ENCODE measurements at regions not wholly inside any gene's neighbourhood (a gene's known extent, or its start where the extent isn't known, plus 50 kb on each side); places are given as distances from the start of the nearest gene placed in this dataset.

DNA sequence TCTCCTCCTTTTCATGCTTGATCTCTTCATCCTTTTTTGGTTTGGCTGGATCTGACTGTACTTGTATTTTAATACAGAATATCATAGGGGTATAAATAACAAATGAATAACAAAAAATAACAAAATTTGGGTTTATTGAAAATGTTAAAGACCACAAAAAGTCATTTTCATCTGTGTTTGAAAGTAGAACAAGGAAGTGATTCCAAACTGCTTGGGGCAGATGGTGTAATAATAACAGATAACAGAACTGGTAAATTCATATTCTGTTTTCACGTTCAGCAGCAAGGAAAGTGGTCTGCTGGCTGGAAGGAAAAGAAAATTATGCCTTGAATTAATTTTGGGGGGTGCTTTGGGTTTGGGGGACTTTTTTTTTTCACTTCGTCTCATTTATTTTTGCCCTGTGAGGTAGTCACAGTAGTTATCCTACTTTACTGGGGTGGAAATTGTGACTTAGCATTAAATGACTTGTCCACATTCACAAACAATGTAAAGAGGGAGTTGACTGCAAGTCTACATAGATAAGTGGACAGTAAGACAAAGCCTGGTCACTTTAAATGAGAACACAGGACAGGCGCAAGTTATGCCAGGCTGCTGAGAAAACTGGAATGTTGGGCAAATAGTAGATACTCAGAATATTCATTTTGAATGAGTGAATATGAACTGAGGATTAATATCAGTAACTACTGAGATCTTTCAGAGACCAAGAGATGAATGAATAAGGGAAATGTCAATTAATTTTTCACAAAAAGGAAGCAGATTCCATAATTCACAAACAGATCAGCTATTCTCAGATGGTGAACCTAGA, 193.9 kb upstream of the CITED2 start:
- DNase-seq (ENCODE audit: low read depth in 1 of 2, low spot score in 1 of 2): no peak
- in situ Hi-C loops (cut with HindIII; ENCODE audit: low pct_unique_long_range_greater_than_20kb, low sequenced_read_pairs): no loop called here
- TF ChIP-seq JUND (IDR thresholded peaks at IDR 0.05; ENCODE audit: low read depth): no peak

DNA sequence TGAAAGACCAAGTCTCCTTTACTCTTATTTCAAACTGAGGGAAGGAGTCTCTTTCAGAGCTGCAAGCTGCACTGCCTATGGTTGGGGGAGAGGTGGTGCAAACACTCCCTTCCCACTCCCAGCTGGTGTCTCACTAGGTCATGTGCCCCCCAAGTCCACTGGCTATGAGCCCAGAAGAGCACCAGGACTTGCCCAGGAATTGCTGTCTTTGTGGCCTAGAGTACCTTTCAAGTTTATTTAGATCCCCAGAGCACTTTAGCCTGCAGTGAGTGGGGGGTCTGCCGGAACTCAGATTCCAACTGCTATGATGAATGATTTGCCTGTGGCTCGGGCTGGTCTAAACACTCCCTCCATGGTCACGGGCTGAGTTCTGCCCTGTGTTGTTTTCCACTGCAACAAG, 192.6 kb upstream of the CITED2 start:
- TF ChIP-seq JUND (IDR thresholded peaks at IDR 0.05; ENCODE audit: low read depth): no peak
- in situ Hi-C loops (cut with HindIII; ENCODE audit: low pct_unique_long_range_greater_than_20kb, low sequenced_read_pairs): no loop called here
- DNase-seq (ENCODE audit: low read depth in 1 of 2, low spot score in 1 of 2): no peak

DNA sequence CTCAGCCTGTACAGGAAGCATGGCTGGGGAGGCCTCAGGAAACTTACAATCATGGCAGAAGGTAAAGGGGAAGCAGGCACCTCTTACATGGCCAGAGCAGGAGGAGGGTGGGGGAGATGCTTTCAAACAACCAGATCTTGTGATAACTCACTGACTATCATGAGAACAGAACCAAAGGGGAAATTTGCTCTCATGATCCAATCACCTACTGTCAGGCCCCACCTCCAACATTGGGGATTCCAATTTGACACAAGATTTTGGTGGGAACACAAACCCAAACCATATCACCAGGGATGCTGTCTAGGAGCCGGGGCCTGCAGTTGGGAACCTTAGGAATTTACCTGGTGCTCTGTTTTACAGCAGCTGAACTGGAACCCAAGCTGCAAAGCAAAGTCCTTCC, 191.1 kb upstream of the CITED2 start:
- TF ChIP-seq JUND (IDR thresholded peaks at IDR 0.05; ENCODE audit: low read depth): no peak
- in situ Hi-C loops (cut with HindIII; ENCODE audit: low pct_unique_long_range_greater_than_20kb, low sequenced_read_pairs): no loop called here
- no peak for DNase-seq (ENCODE audit: low read depth in 1 of 2, low spot score in 1 of 2)

DNA sequence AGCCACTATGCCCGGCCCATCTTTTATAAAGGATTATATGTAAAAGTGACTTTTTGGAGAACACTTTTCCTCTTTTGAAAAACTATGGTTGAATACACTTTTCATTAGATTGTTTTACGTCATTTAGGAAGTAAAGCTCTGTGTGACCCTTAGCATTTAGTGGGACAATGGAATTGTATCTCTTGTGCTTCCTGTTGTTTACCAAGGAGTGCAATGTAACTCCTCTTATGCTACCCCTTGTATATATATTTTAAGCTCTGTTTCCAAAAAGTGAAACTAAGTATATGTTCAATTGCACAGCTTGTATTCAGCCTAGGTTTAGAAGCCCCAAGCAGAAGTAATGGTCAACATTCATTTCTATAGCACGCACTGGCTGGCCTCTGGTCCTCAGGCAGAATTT, 183.1 kb upstream of the CITED2 start:
- DNase-seq (ENCODE audit: low read depth in 1 of 2, low spot score in 1 of 2): no peak
- TF ChIP-seq JUND (IDR thresholded peaks at IDR 0.05; ENCODE audit: low read depth): no peak
- in situ Hi-C loops (cut with HindIII; ENCODE audit: low pct_unique_long_range_greater_than_20kb, low sequenced_read_pairs): no loop called here

DNA sequence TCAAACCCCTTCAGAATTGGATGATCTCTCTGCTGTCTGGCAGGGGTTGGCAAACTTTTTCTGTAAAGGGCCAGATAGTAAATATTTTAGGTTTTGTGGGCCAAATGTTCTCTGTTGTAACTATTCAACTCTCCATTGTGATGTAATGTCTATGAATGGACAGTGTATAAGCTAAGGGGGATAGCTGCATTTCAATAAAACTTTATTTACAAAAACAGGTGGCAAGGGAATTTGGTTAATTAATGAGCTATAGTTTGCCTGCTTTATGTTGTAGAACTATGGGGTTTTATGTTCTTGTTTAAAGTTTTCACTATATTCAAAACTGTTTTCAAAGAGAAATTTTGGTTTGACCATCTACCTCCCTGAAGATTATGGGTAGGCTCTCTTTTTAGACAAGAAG, 182.1 kb upstream of the CITED2 start:
- DNase-seq (ENCODE audit: low read depth in 1 of 2, low spot score in 1 of 2): no peak
- TF ChIP-seq JUND (IDR thresholded peaks at IDR 0.05; ENCODE audit: low read depth): no peak
- in situ Hi-C loops (cut with HindIII; ENCODE audit: low pct_unique_long_range_greater_than_20kb, low sequenced_read_pairs): no loop called here

DNA sequence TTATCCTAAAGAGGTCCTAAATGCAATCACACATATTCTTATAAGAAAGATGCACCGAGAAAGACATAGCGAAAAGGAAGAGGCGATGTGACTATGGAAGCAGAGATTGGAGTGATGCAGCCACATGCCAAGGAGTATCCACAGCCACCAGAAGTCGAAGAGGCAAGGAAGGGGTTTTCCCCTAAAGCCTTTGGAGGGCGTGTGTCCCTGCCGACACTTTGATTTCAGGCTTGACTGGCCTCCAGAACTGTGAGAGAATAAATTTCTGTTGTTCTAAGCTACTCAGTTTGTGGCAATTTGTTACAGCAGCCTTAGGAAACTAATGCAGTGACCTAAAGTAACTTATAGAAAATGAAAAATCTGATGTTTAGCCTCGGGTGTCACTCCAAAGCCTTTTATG, 179.5 kb upstream of the CITED2 start:
- no peak for DNase-seq (ENCODE audit: low read depth in 1 of 2, low spot score in 1 of 2)
- in situ Hi-C loops (cut with HindIII; ENCODE audit: low pct_unique_long_range_greater_than_20kb, low sequenced_read_pairs): no loop called here
- TF ChIP-seq JUND (IDR thresholded peaks at IDR 0.05; ENCODE audit: low read depth): no peak

DNA sequence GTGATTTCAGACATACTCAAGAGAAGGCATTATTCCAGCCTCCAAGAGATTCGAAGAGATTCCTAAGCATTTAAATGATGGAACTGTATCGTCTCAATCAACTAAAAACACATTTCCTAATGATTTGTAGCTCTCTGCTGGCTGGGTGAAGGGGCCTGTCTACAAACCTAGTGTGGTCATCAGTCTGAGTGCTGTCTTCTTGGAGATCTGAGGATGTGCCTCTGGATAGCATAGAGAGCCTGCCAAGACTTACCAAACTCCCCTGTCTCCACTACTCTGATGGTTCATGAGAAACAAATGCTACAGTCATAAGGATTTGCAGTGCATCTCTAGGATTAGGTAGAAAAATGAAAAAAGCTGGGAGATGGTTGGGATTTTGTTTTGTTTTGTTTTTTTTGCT, 176.9 kb upstream of the CITED2 start:
- no peak for TF ChIP-seq JUND (IDR thresholded peaks at IDR 0.05; ENCODE audit: low read depth)
- in situ Hi-C loops (cut with HindIII; ENCODE audit: low pct_unique_long_range_greater_than_20kb, low sequenced_read_pairs): no loop called here
- no peak for DNase-seq (ENCODE audit: low read depth in 1 of 2, low spot score in 1 of 2)

DNA sequence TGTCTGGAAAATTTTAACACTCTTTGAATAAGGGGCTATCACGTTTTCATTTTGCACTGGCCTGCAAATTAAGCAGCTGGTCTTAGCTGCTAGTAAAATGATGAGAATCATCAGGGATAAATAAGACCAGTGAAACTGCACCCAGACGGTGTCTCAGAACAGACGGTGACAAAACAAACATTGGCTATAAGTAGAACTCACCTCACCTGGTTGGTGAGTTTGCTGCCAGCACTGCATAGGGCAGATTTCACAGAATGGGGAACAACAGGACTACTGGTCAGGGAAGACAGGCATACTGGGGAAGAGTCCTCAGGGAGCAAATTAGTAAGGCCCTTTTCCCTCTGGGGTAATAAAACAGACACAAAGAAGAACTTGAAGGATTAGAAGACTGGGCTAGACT, 175.9 kb upstream of the CITED2 start:
- no peak for TF ChIP-seq JUND (IDR thresholded peaks at IDR 0.05; ENCODE audit: low read depth)
- DNase-seq (ENCODE audit: low read depth in 1 of 2, low spot score in 1 of 2): peak; percentile 13 to 63
- in situ Hi-C loops (cut with HindIII; ENCODE audit: low pct_unique_long_range_greater_than_20kb, low sequenced_read_pairs): no loop called here

DNA sequence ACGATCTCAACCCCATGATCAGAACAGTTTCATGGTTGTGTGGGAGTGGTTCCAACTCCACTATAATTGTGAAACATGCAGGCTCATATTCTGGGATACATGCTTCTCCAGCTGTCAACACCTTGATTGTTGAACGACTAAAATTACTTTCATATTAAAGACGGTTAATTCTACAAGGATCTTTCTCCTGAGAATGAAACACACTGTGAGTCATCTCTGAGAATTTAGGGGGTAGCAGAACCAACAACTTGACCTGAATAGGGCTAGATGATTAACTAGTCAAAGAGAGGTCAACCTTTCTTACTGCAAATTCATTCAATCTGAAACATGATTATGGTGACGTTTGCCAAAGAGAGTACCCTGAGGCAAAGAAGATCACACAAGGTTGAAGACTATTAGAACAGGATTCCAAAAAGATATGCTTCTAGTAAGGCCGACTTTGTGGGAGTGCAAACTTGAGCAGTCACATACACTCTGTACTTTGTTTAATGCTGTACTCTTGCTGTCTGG, 175.2 kb upstream of the CITED2 start:
- TF ChIP-seq JUND (IDR thresholded peaks at IDR 0.05; ENCODE audit: low read depth): no peak
- in situ Hi-C loops (cut with HindIII; ENCODE audit: low pct_unique_long_range_greater_than_20kb, low sequenced_read_pairs): no loop called here
- no peak for DNase-seq (ENCODE audit: low read depth in 1 of 2, low spot score in 1 of 2)

DNA sequence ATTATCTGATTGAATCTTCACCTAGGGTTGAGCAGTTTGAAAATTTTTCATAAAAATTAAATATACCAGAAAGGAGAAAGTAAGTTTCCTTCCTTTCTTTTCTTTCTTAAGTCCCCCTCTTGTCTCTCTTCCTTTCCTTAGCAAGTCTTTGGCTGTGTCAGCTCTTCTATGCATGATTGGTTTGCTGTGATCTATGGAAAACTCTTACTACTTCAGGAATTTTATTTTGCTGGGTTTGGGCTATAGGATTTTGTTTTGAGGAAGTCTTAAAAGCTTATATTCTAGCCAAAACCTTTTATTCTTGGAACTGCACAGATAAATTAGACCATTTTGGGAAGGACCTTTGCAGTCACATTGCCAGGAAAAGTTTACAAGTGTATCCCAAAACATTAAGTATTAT, 173.4 kb upstream of the CITED2 start:
- in situ Hi-C loops (cut with HindIII; ENCODE audit: low pct_unique_long_range_greater_than_20kb, low sequenced_read_pairs): no loop called here
- no peak for TF ChIP-seq JUND (IDR thresholded peaks at IDR 0.05; ENCODE audit: low read depth)
- no peak for DNase-seq (ENCODE audit: low read depth in 1 of 2, low spot score in 1 of 2)

DNA sequence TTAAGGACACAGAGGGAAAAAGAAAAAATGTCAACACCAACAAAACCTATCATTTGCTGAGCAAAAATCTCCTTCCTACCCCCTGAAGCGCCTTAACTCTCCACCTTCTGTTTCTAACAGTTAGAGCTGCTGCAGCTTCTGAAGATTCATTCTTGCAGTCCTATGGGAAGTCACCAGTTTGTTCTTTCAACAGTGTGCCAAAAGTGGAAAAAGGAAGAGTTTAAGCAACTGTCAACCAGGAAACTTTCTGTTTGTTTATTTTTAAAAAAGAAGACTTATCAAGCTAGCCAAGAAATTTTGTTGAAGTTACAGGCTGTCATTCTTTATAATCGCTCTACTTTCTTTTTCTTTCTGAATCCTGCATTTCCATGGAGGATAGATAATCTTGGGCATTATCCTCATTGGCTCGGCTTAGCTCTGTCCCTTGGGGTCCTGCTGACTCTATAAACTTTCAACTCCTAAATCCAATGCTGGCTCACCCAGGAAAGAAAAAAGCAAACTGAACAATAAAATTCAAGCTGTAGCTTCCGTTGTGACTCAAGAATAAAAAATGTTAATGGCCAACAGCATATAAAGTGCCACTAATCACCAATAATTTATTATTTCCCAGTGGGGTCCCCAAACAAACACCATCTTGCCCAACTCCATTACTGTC, 172.8 kb upstream of the CITED2 start:
- in situ Hi-C loops (cut with HindIII; ENCODE audit: low pct_unique_long_range_greater_than_20kb, low sequenced_read_pairs): no loop called here
- no peak for TF ChIP-seq JUND (IDR thresholded peaks at IDR 0.05; ENCODE audit: low read depth)
- DNase-seq (ENCODE audit: low read depth in 1 of 2, low spot score in 1 of 2): no peak

DNA sequence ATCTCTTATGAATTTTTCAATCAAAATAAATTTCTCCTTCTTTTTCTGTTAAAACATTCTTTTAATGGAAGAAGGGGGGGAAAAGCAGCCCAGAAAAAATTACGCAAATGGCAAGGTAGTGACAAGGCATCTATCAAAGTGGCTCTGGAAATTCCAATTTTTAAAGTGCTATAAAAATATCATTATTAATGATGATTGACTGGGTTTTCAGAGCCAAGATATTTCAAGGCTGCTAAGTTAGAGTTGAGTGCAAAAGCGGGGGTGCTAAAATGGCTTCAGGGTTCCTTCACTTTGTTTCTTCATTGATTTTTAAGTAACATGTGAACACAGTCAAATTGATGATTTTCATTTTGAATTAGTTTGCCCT, 171.6 kb upstream of the CITED2 start:
- no peak for DNase-seq (ENCODE audit: low read depth in 1 of 2, low spot score in 1 of 2)
- TF ChIP-seq JUND (IDR thresholded peaks at IDR 0.05; ENCODE audit: low read depth): no peak
- in situ Hi-C loops (cut with HindIII; ENCODE audit: low pct_unique_long_range_greater_than_20kb, low sequenced_read_pairs): no loop called here

All from T47D (cell line).